ENCODE measurements at regions not wholly inside any gene's neighbourhood (a gene's known extent, or its start where the extent isn't known, plus 50 kb on each side); places are given as distances from the start of the nearest gene placed in this dataset.

DNA sequence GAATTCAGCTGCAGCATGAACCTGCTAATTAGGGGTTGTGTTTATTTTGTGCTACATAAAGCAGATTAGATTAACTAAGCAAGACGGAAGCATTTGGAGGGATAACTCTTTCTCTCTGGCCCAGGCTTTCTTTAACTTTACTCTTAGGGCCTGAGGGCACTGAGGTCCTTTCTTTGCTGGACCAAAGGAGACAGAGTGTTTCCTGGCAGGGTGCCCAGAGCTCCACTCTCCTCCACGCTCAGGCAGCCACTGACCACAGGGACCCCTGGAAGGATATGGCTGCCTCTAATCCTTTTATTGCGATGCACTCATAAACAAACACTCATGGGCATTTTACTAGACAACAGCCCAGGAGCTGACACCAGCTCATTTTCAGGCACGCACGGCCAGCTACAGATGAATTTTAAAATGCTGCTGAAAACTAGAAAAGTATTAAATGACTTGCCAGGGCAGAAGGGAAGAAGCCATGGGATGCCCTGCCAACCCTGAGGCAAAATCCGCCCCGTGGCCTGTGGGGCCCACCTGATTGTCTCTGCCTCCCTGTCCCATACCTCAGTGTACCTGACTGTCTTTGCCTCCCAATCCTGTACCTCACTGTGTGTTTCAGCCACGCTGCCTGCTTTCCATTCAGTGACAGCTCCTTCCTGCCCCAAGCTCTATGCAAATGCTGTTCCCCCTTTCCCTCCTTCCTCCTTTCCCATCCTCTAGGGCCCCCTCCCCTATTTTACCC is 192.6 kb upstream of the NAV2 start:
- DNase-seq (ENCODE audit: low read depth) = no peak

DNA sequence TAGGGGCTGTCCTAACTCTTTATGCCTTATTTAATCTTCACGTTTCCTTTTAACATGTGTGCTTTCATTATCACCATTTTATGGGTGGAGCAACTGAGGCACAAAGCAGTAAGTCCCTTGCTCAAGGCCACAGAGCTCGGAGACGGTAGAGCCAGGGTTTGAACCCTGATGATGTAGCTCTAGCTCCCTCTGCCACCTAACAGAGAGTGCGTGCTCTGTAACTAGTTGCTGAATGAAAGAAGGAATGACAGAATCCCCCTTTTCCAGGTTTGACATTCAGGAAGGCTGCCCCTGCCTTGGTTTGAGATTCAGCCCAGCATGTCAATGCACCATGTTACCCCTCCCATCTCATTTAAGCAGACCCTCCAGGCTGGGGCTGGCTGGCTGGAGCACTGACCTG is 193.3 kb upstream of the NAV2 start:
- DNase-seq (ENCODE audit: low read depth) = no peak

DNA sequence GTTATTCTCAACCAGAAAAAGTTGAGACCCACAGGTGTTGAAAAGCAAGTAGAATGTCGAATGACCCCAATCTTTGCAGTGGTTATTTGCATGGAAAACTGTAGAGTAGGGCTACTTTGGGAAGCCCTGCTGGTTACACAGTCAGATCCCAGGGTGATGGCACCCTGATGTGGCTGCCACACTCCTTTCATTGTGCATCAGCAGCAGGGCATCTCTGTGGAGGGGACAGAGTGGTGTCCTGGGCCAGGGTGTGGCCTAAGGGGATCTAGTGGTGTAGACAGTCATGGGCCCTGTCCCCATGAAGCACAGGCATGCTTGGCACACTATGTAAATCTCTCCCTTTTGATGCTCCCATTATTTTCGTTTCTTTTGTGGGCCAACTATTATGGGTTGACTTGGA is 199.4 kb upstream of the NAV2 start:
- DNase-seq (ENCODE audit: low read depth) = no peak

DNA sequence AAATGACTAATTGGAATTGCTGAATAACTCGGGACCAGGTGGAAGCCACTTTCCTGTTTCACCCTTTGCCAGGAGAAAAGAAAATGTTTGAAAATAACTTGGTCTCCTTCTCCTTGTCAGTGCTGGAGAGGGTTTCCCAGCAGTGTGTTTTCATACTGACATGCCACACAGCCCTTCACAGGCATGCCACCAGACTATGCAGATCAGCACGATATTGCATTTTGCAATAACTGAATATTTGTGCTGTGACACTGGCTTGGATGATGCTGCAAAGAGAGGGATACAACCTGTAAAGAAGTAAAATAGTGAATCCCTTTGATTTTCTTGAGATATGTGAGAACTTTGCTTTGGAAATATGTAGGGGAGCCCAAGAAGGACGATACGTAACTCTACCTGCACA is 200.0 kb upstream of the NAV2 start:
- DNase-seq (ENCODE audit: low read depth) = no peak

DNA sequence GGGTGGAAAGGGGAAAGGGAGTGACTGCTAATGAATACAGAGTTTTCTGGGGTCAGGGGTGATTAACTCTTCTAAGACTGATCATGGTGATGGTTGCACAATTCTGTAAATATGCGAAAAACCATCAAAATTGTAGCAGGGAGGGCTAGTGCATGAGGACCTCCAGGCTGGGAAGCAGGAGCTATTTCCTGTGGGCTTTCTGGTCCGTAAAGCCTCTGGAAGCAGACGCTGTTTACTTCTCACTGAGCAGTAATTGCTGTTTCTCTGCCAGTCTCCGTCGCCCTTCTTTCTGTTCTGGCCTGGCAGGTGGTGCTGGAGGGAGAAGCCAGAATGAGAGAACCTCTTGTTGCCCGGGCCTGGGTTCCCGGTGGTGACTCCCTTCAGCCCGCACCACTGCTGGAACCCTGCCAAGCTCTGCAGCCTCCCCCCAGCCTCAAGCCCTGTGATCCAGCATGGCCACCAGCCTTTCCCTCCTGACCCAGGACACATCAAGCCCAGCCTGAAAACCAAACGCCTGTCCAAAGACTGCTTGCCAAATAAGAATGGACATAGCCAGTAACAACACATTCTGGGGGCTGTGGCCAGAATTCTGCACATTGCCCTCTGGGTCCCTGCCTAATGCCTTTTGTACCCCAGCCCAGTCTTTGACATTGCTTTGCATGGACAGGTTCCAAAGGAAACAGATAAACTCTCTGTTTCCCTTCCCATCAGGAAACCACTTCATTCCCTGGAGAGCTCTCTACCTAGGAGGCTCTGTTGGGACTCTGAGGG is 201.0 kb upstream of the NAV2 start:
- DNase-seq (ENCODE audit: low read depth) = no peak

DNA sequence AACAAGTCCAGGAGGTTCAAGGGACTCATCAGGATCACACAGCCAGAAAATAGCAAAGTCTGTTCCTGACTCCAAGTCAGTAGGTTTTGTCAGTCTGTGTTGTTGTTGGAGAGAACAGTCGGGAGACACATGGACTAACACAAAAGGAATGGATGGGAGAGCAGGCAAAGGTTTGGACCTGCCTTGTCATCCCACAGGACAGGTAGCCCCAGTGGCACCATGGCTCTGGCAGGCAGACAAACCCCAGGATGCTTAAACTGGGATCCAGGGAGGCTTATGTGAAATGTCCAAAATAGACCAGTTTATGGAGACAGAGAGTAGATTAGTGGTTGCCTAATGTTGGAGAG is 201.6 kb upstream of the NAV2 start:
- no peak for DNase-seq (ENCODE audit: low read depth)

DNA sequence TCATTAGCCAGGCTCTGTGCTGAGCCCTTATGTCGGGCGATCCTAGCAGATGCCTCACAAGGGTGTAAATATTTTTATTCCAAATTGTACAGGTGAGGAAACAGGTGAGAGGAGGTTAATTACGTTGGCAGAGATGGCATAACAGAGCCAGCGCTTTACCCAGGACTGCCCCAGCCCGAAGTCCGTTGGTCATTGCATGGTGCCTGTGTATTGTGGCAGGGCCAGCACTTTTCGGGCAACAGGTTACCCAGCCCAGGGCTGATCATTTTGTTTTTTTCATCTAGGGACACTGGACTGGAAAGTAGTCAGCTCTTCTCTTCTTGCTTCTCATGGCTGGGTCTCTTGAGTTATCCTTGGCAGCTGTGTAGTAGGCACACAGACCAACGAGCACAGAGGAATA is 202.2 kb upstream of the NAV2 start:
- DNase-seq (ENCODE audit: low read depth) = no peak

DNA sequence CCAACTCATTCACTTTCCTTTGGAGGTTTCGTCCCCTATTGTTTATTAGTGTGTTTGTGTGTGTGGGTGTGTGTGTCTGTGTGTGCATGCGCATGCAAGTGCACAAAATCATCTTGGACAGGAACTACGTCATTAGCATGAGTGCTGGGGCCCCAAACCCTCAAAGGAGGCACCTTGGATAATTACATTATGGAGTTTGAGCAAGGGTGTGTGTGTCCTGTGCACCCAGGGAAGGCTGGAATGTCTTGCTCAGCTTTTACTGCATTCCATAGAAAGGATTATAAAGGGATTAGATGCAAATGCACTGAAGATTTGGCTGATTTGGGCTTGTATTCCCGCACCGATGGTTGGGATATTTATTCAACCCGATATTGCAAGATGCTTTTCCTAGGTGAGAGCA is 203.4 kb upstream of the NAV2 start:
- DNase-seq (ENCODE audit: low read depth) = no peak

DNA sequence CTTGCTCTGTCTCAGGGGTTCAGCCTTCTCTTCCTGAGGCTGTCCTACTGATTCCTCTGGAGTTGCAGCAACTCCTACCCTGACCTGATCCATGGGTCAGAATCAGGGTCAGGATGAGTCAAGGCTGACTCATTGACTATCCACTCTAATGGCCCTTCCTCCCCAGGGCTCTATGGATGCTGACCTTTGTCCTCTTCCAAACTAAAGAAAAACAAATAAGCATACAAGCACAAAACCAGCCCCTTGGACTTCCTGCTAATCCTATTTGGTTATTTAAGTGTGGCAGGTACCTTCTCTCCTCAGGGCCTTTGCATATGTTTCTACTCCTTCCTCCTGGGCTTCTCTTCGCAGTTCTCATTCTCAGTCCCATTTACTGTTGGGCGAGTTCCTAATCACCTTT is 204.5 kb upstream of the NAV2 start:
- no peak for DNase-seq (ENCODE audit: low read depth)

DNA sequence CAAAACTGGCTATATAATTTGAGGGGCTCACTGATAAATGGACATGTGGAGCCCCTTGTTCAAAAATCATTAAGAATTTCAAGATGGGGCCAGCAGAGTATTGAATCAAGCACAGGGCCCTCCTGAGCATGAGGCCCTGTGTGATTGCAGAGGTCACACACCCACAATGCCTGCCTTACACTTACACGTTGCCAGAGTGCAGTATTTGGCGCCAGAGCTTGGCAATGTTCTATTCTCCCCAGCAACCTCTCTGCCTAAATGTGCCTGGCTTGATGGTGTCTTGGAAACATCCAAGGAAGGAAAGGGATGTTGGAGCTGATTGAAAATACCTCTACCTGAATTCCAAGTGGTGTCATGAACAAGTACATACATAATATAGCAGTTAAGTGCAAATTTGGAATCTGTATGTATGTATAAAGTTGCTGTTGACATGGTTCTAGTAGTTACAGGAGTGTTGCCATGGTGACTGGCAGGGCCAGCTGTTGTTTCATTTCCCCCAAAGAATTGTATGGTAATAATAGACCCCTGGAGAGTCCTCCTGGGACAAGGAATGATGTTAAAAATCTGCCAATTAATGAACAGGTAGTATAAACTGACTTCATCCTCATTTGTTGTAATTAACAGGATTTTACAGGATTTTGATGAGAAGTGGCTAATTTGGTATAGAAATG is 205.7 kb upstream of the NAV2 start:
- no peak for DNase-seq (ENCODE audit: low read depth)

DNA sequence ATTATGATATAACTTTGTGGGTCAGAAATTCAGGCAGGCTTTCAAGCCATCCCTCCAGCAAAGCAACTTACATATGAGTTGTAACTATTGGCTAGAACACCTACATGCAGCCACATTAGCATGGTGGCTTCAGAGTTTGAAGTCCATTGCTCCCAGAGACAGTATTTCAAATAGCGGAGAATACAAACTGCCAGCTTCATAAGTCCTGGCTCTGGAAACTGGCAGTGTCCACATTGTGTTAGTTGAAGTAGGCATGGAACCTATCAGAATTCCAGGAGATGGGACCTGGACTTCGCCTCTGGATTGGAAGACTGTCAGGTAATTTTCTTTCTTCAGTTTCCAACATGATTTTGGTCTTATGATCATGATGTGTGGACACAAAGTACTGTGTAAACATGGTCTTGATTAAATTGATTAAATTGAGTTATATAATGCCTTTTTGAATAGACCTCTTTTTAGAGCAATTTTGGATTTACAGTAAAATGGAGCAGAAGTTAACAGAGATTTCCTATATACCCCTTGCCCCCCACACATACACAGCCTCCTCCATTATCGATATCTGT is 209.9 kb upstream of the NAV2 start:
- no peak for DNase-seq (ENCODE audit: low read depth)

DNA sequence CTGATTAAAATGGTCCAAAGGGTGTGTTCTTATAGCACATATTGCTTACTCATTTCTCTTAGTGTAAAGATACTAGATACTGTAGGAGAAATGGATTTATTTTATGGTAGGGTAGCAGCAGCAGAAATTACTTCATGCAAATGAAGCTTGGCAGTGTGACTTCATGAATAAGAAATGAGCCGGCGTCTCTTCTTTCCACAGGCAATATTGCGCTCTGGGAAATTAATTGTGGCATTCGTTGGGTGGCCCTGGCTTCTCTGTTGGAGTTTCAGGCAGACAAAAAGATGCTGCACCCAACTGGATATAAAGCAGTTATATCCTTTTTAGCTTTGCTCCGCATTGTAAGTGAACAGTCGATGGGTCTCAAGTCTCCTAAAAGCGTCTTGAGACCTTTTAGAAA is 211.0 kb upstream of the NAV2 start:
- DNase-seq (ENCODE audit: low read depth) = no peak

DNA sequence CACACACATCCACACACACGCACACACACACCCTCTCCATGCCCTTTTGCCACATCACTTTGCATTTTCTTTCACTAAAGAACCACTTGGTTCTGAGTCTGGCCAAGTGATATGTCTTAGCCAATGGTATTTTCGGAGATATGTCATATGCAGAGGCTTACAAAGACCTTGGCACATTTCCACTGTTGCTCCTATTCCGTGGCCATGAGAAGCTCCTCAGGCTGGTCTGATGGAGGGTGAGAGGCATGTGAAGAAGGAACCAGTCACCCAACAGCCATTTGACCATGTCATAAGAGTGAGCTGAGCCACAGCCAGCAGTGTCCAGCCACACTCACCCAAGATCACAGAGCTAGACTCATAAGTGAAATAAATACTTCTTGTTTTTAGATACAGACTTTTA is 212.6 kb upstream of the NAV2 start:
- no peak for DNase-seq (ENCODE audit: low read depth)

DNA sequence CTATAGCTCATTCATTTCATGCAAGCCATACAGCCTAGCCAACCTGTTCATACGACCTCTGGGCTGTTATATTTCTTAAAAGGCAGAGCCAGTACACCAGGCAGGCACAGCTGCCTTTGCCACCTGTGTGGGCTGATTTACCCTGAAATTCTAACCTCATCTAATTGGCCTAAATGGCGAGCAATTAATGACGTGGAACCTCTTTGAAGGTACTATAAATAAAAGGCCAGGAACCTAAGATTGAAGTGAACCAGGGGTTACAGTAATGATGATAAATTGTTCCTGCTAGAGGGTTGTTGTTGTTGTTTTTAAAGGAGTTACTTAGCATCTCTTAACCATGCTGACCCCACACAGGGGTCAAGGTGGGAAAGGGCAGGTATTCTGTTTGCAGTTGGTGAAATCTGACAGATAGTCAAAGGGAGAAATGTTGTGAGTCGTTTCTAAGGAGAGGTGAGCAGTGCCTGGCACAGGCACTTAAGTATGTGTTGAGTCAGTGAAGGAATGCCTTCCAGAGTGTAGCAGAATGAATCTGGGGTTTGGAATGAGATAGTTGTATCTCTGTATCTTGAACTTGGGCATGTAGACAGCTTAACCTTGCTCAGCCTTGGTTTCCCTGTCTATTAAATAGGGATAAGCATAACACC is 213.5 kb upstream of the NAV2 start:
- no peak for DNase-seq (ENCODE audit: low read depth)

DNA sequence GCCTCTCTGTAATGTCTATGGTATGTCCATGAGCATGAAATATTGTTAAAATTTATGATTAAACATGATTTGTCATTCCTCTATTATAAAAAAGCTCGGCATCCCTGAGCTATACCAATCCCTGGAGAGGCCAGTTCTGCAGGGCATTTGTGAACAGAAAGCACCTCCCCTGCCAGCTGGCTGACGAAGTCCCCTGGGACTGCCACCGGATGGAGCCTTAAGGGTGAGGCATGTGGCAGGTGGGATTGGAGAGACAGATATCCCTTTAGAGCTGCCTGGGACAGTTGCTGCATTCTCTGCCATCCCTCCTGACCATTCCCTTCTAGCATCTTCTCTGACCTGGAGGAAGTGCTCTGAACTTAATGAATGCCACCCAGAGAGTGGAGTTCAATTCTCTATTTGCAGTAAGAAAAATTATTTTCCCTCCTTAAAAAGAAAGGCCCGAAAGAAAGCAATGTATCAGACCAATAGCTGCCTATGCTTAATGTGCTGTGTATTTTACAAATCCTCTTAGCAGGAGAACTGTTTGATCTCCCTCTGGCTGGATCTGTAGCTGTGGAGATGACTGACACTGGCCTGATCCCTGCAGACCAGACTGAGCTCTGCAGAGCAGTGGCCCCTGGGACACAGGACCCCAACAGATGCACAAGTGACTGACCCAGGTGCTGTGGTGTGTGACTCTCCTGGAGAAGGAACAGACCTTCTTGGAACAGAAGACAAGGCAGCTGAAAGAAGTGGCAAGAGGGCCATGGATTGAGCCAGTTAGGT is 219.0 kb upstream of the NAV2 start:
- no peak for DNase-seq (ENCODE audit: low read depth)

DNA sequence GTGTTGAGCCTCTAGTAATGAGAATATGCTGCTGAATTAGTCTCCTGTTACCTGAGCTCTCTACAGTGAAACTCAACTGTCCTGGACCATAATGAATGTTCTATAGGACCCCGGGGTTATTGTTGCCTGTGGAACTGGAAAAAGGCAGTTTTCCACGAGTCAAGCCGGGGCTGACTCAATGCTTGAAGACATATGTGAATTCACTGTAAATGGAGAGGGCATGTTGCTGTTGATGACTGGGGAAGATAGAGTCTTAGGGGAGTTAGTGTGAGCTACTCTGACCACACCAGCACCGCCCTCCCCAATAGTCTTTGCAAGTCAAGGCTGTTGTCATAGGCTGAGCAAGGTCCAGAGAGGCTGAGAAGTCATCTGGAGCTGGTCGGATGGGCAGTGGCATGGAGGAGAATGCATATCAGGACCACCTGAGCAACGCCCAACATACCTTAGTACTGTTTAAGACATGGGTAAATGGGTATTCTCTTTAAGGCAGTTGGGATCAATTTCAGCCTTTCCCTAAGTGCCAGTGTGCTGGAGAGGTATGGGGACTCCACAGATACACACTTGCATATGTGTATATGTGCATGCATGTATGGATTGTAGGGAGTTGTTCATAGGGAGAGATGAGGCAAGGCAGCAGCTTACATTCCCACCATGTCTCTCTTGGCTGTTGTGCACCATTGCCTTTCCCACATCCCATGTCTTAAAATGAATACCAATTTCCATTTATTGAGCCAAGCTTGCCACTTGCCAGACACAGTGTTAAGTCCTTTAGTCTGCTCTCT is 230.1 kb upstream of the NAV2 start:
- no peak for DNase-seq (ENCODE audit: low read depth)

DNA sequence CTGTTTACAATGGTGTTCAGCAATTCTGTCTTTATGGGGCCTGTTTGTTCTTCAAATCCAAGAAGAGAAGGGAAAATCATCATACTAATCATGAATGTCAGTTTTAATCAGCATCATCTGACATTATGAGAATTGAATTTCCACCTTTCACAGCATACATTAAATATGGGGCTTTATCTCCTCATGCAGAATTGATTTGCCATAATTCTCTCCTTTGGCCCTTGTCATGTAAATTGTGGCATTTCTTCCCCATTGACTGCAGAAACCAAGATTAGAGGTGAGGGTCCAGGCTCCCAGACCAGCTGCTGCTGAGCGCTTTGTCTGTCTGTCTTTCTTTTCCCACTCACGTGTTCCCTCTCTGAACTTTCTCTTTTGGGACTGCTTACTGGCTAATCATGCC is 232.1 kb upstream of the NAV2 start:
- DNase-seq (ENCODE audit: low read depth) = no peak

DNA sequence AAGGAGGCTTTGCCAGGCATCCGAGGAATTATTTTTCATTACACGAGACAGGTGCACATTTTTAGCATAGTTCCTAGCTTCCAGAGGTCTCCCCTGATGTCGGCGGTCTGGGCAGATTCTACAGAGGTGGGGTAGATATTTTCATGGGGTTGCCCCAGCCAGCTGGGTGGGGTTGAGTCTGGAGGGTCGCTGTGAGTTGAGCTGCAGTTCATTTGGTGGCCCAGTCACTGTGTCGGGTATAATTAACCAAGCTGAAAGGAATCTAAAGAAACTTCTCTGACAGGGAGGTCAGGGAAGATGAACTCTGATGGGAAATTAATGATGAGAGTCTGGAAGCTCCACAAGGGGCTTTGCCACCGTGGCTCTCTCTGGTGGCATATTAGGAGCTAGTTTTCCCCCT is 233.7 kb upstream of the NAV2 start:
- no peak for DNase-seq (ENCODE audit: low read depth)

DNA sequence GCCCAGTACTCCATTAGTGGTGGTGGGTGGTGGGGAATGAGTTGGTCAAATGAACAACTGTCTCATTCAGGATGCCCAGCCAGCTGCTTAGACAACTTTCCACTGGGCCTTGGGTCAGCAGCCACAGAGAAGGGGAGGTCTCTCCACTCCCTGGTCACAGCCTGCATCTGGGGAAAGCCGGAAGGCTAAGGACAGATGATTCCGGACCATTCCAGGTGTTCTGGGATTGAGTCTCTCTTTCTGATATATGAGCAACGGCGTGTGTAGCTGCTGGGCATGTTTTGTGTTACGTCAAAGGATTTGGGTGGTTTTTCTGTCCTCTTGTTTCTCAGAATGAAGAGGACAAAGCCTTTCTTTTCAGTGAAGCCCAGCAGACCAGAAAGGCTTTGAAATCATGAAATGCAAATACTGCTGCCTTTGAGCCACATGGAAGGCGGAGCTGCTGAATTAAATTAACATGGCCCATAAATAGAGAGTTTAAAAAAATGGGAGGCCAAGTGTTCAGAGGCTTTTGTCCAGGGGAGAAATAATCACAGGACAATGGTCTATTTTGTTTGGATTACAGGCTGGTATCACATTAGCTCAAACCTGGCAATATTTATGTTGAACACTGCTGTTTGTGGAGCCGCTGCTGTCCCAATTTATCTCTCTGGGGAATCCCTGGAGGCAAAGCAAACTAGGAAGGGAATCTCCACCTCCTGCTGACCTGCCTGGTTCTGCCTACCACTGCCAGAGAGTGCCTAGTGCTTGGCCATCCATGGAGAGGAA is 234.4 kb upstream of the E2F8 start:
- no peak for DNase-seq (ENCODE audit: low read depth)

DNA sequence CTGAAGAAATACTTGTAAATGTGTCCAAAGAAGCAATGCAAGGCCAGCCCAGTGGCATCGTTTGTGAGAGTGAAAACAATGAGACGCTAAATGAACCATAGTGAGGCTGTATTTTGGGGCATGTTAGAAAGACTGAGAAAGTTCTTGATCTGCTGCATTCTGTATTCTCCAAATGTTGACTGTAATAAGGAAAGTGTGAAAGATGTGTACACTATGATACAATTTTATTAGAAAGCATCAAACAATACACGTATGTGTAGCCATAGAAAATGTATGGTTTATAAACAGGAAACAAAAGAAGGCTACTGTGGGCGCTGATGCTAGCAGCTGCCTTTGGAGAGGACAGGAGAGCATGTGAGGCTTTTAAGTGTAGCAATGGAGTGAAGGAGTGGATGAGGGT is 233.5 kb upstream of the E2F8 start:
- DNase-seq (ENCODE audit: low read depth) = no peak

All from activated gamma-delta T cell treated with anti-CD3 and anti-CD28 coated beads, Interleukin-2, amount 50 U/mL, for 16 hours (primary cell).